Osteoblast (primary cell): ENCODE measurements at regions not wholly inside any gene's neighbourhood (a gene's known extent, or its start where the extent isn't known, plus 50 kb on each side); places are given as distances from the start of the nearest gene placed in this dataset.

Experiments
- DNase-seq: peaks from one replicate; pipeline ENCODE4 v3.0.0; 2011; ENCODE audit warnings: low spot score, mixed read lengths; ENCODE audit not compliant: insufficient read length; ENCODE audit errors: missing footprints
- H2AFZ ChIP-seq: 2 replicates; pipeline ENCODE4 v1.6.0; 2011; ENCODE audit warnings: mild to moderate bottlenecking, low read length
- H3K27ac ChIP-seq: 2 replicates; pipeline ENCODE4 v1.5.1; 2011; ENCODE audit warnings: mild to moderate bottlenecking, low read depth, low read length, moderate library complexity
- H3K27me3 ChIP-seq: 2 replicates; pipeline ENCODE4 v1.6.0; 2012; ENCODE audit warnings: mild to moderate bottlenecking, control low read depth, inconsistent platforms, low read length, moderate library complexity; ENCODE audit not compliant: insufficient read depth
- H3K36me3 ChIP-seq: 2 replicates; pipeline ENCODE4 v1.5.1; 2011; ENCODE audit warnings: mild to moderate bottlenecking, low read length, control low read depth, moderate library complexity; ENCODE audit not compliant: insufficient read depth
- H3K4me1 ChIP-seq: 2 replicates; pipeline ENCODE4 v1.5.1; 2011; ENCODE audit warnings: mild to moderate bottlenecking, low read length, control low read depth, moderate library complexity; ENCODE audit not compliant: insufficient read depth
- H3K4me2 ChIP-seq: 2 replicates; pipeline ENCODE4 v1.6.0; 2011; ENCODE audit warnings: mild to moderate bottlenecking, low read length; ENCODE audit not compliant: insufficient read depth
- H3K4me3 ChIP-seq: fragments of 200-600 bp; sonication (generic); 3 replicates; pipeline ENCODE4 v1.5.1; 2012; ENCODE audit warnings: mild to moderate bottlenecking, low read length, inconsistent platforms; ENCODE audit not compliant: insufficient read depth
- H3K79me2 ChIP-seq: 2 replicates; pipeline ENCODE4 v1.6.0; 2012; ENCODE audit warnings: mild to moderate bottlenecking, low read length, control low read depth, inconsistent platforms; ENCODE audit not compliant: insufficient read depth
- H3K9me3 ChIP-seq: 2 replicates; pipeline ENCODE4 v1.5.1; 2011; ENCODE audit warnings: low read depth, low read length, control low read depth
- H4K20me1 ChIP-seq: 2 replicates; pipeline ENCODE4 v1.6.0; 2012; ENCODE audit warnings: mild to moderate bottlenecking, low read length, control low read depth; ENCODE audit not compliant: insufficient read depth
- TF ChIP-seq, protein P1 (sequence below): IDR thresholded peaks from 2 replicates; pipeline ENCODE4 v1.5.1; 2011; ENCODE audit warnings: mild to moderate bottlenecking, low read depth, low read length, moderate library complexity; ENCODE audit errors: extremely low read depth

DNA sequence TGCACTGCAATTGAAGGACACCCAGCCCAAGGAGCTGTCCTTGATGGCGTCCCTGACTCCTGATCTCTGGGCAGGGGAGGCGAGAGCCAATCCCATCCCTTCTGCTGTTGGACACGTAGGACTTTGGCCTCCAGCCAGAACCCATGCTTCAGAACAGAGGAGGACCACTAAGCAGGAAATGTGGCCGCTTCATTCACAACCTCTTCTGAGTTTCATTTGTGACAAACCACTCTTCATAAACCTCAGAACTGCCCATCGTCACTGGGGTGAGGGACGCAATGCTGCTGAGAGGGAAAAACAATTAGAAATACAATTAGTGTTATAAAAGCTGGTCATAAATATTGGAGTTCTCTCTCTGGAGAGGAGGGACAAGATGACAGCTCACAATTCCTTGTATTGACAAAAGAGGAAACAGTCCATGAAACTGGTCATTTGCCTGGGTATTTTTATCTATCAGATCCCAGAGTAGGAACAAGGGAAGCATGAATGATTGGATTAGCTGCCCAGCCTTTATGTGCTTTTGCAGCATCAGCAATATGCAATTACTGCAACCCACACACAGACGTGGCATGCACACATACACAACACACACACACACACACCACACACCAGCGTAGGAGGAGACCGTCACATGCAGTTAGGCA lies 216.5 kb upstream of the CADM1 start:
- no peaks in the 10 kb centered on the region for H4K20me1 ChIP-seq
- H2AFZ ChIP-seq: no peak overlapping the region
- H3K4me1 ChIP-seq: no peaks in the 10 kb centered on the region
- H3K36me3 ChIP-seq: no peaks in the 10 kb centered on the region
- H3K4me2 ChIP-seq: no peak overlapping the region
- no peaks in the 10 kb centered on the region for H3K27me3 ChIP-seq
- TF ChIP-seq, protein P1, sequence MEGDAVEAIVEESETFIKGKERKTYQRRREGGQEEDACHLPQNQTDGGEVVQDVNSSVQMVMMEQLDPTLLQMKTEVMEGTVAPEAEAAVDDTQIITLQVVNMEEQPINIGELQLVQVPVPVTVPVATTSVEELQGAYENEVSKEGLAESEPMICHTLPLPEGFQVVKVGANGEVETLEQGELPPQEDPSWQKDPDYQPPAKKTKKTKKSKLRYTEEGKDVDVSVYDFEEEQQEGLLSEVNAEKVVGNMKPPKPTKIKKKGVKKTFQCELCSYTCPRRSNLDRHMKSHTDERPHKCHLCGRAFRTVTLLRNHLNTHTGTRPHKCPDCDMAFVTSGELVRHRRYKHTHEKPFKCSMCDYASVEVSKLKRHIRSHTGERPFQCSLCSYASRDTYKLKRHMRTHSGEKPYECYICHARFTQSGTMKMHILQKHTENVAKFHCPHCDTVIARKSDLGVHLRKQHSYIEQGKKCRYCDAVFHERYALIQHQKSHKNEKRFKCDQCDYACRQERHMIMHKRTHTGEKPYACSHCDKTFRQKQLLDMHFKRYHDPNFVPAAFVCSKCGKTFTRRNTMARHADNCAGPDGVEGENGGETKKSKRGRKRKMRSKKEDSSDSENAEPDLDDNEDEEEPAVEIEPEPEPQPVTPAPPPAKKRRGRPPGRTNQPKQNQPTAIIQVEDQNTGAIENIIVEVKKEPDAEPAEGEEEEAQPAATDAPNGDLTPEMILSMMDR: no peak
- H3K4me3 ChIP-seq: no peak overlapping the region
- no peaks in the 10 kb centered on the region for H3K9me3 ChIP-seq
- DNase-seq: no peak
- H3K27ac ChIP-seq: no peak overlapping the region
- no peaks in the 10 kb centered on the region for H3K79me2 ChIP-seq

DNA sequence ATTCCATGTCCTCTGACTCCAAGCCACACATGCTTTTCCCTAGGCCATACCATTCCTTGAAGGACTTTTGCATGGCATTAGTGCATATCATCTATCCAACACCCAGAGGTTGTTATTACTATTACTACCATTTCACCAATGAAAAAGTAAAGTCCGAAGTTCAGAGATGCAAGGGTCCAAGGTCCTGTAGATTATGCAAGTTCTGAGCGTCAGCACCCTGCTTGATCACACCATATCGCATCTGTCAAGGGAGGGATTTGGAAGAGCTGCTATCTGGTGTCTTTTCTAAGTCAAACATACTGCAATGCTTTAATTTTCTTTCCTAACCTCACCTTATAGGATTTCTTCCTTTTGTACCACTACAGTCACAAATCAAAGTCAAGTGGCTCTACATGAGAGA lies 214.7 kb upstream of the CADM1 start:
- Histone ChIP-seq H3K9me3 (no peaks in the 10 kb centered on the region), H3K27me3 (no peaks in the 10 kb centered on the region), H3K4me2 (no peak overlapping the region), H3K36me3 (no peaks in the 10 kb centered on the region), H3K27ac (no peak overlapping the region), H4K20me1 (no peaks in the 10 kb centered on the region), H3K79me2 (no peaks in the 10 kb centered on the region), H2AFZ (no peak overlapping the region), H3K4me3 (no peak overlapping the region), H3K4me1 (no peaks in the 10 kb centered on the region)
- TF ChIP-seq, protein P1: no peak
- no peak for DNase-seq

DNA sequence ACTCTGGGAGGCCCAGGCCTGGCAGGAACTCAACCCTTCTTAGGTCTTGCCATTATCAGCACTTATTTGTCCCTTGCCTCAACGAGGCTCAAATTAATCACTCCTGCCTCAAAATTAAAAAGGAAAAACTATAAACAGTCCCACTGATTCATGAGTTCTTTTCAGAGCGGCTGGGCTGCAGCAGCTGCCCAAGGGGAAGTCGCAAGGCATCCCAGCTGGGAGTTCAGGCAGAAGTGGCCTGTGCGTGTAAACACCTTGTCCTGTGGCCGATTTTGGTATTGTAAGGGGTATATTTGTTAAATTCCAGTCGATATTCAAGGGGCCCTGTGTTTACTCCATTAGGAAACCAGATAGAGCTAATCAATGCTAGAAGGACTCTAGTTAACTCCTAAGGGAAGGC lies 213.9 kb upstream of the CADM1 start:
- no peaks in the 10 kb centered on the region for H3K9me3 ChIP-seq
- H3K36me3 ChIP-seq: no peaks in the 10 kb centered on the region
- TF ChIP-seq, protein P1: no peak
- no peak overlapping the region for H3K4me3 ChIP-seq
- no peak overlapping the region for H2AFZ ChIP-seq
- DNase-seq: no peak
- H4K20me1 ChIP-seq: no peaks in the 10 kb centered on the region
- no peak overlapping the region for H3K27ac ChIP-seq
- no peaks in the 10 kb centered on the region for H3K4me1 ChIP-seq
- H3K27me3 ChIP-seq: no peaks in the 10 kb centered on the region
- no peaks in the 10 kb centered on the region for H3K79me2 ChIP-seq
- no peak overlapping the region for H3K4me2 ChIP-seq

GRCh38 chr11:115716601-115717529 lies 212.7 kb upstream of the CADM1 start:
- H3K36me3 ChIP-seq: no peaks in the 10 kb centered on the region
- H3K4me2 ChIP-seq: no peak overlapping the region
- TF ChIP-seq, protein P1: no peak
- no peak overlapping the region for H3K27ac ChIP-seq
- H3K4me3 ChIP-seq: no peak overlapping the region
- no peaks in the 10 kb centered on the region for H3K79me2 ChIP-seq
- no peaks in the 10 kb centered on the region for H3K27me3 ChIP-seq
- H3K9me3 ChIP-seq: no peaks in the 10 kb centered on the region
- H3K4me1 ChIP-seq: no peaks in the 10 kb centered on the region
- DNase-seq: no peak
- H4K20me1 ChIP-seq: no peaks in the 10 kb centered on the region
- H2AFZ ChIP-seq: no peak overlapping the region
